ENCODE measurements at regions not wholly inside any gene's neighbourhood (a gene's known extent, or its start where the extent isn't known, plus 50 kb on each side); places are given as distances from the start of the nearest gene placed in this dataset.
"Not testable (repeated sequence)": the region's sequence is repeated elsewhere in the genome, so short reads cannot be mapped to it uniquely, and the experiment has no call there.

- CTCF ChIA-PET = no interaction called here
- POLR2A ChIA-PET = no interaction called here
- peaks cover 2% of the 10 kb centered on the region for H3K9me3 Mint-ChIP-seq
- H3K27ac Mint-ChIP-seq = no peak overlapping the region
- H3K4me1 Mint-ChIP-seq = no peaks in the 10 kb centered on the region
- no peak for DNase-seq
- H3K4me3 Mint-ChIP-seq = no peak overlapping the region
- H3K36me3 Mint-ChIP-seq (ENCODE audit: low read depth) = no peaks in the 10 kb centered on the region
- no peaks in the 10 kb centered on the region for H3K27me3 Mint-ChIP-seq
Measured at GRCh38 chr5:33209252-33209651, 231.5 kb upstream of the TARS1 start.

- H3K9me3 Mint-ChIP-seq; CTCF ChIA-PET; H3K4me3 Mint-ChIP-seq; DNase-seq; POLR2A ChIA-PET; H3K36me3 Mint-ChIP-seq (ENCODE audit: low read depth); H3K4me1 Mint-ChIP-seq; H3K27ac Mint-ChIP-seq; H3K27me3 Mint-ChIP-seq: not testable (repeated sequence)
Measured at GRCh38 chr5:33210221-33210620, 230.5 kb upstream of the TARS1 start.

- no peak for DNase-seq
- no peaks in the 10 kb centered on the region for H3K36me3 Mint-ChIP-seq (ENCODE audit: low read depth)
- no peak overlapping the region for H3K27ac Mint-ChIP-seq
- ChIA-PET CTCF (no interaction called here), POLR2A (no interaction called here)
- no peaks in the 10 kb centered on the region for H3K27me3 Mint-ChIP-seq
- H3K4me1 Mint-ChIP-seq = no peaks in the 10 kb centered on the region
- H3K9me3 Mint-ChIP-seq = peaks cover 2% of the 10 kb centered on the region
- H3K4me3 Mint-ChIP-seq = no peak overlapping the region
Measured at GRCh38 chr5:33210978-33211377, 229.8 kb upstream of the TARS1 start.

- Mint-ChIP-seq H3K27me3 (no peaks in the 10 kb centered on the region), H3K4me3 (no peak overlapping the region), H3K4me1 (no peaks in the 10 kb centered on the region), H3K9me3 (peaks cover 2% of the 10 kb centered on the region), H3K36me3 (ENCODE audit: low read depth) (no peaks in the 10 kb centered on the region), H3K27ac (no peak overlapping the region)
- DNase-seq = no peak
- POLR2A ChIA-PET = no interaction called here
- CTCF ChIA-PET = no interaction called here
Measured at GRCh38 chr5:33212439-33212838, 228.3 kb upstream of the TARS1 start.

DNA sequence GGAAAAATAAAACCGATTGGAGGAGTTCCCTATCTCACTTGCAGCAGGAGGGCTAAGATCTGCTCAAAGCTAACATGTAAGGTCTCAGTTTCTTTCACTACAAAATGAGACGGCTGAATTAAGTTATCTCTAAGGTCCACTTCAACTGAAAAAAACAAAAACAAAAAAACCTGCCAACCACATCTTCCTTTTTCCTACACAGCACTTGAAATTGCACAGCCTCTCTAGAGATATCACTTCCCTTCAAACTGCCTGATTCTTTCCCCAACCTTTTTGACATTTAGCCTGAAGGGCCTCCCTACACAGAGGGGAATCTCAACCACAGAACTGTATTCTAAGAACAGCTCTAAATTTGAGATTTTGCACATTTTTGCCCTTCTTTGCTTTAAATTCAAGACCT is 227.9 kb upstream of the TARS1 start:
- no peaks in the 10 kb centered on the region for H3K27me3 Mint-ChIP-seq
- DNase-seq = no peak
- H3K27ac Mint-ChIP-seq = no peak overlapping the region
- H3K9me3 Mint-ChIP-seq = peaks cover 2% of the 10 kb centered on the region
- H3K36me3 Mint-ChIP-seq (ENCODE audit: low read depth) = no peaks in the 10 kb centered on the region
- H3K4me3 Mint-ChIP-seq = no peak overlapping the region
- ChIA-PET CTCF (no interaction called here), POLR2A (no interaction called here)
- H3K4me1 Mint-ChIP-seq = no peaks in the 10 kb centered on the region

DNA sequence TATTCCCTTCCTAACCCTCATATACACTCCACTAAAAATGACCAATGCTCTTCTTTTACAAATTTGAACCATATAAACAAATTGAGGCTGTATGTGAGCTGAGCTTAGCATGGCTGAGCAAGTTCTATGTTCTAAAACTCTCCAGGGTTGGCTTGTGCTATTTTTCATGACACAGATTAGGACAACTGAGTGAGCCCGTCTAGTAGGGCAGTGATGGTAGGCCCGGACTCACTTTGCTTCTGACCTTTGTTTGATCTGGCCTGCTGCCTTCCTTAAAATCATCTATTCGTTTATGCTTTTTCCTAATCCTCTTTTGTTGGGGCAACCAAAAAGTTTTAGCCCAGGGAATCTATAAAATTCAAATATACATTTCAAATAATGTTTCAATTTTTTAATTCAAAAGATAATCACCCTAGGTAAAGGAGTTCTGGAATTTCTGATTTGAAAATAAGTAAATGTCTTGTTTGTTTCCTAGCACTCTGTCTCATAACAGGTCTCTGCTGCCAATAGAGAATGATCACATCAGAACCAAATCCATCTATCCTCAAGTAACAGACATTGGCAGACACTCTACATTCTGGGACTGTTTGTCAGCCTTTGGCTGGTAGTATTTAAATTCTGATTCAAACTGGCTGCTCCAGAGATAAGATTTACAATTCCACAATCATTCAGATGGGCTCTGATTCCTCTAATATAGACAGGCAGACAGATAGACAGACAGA is 217.0 kb upstream of the TARS1 start:
- no peaks in the 10 kb centered on the region for H3K36me3 Mint-ChIP-seq (ENCODE audit: low read depth)
- no peak overlapping the region for H3K4me3 Mint-ChIP-seq
- no peak overlapping the region for H3K27ac Mint-ChIP-seq
- no peaks in the 10 kb centered on the region for H3K27me3 Mint-ChIP-seq
- ChIA-PET POLR2A (no interaction called here), CTCF (no interaction called here)
- H3K9me3 Mint-ChIP-seq = peaks cover 2% of the 10 kb centered on the region
- no peak for DNase-seq
- no peaks in the 10 kb centered on the region for H3K4me1 Mint-ChIP-seq

DNA sequence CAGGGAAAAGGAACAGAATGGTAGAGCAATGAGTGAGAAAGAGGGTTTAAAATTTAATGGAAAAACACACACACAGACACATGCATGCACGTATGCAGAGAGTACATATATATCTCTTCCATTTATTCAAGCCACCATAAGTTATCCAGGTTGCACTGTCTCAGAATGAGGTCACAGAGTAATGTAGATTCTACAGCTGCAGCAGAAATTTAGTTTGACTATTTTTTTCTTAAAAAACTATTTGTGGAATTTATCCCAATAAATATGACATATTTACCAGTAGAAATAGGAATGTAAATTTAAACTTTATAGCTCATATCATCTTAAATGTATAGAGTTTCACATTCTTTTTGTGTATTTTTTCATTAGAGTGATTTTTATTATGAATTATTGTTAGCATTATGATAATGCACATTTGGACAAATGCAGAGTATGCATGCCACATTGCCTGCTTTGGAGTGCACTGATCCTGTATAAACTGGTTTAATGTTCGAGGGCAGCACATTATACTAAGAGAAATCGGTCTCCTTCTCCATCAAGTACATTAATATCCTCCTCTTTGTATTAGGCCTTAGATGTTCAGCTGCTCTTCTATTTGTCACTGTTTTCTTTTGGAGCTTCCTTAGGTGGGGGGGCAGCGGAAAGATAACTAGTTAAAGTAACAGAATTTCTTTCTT is 216.3 kb upstream of the TARS1 start:
- no peaks in the 10 kb centered on the region for H3K36me3 Mint-ChIP-seq (ENCODE audit: low read depth)
- H3K4me1 Mint-ChIP-seq = no peaks in the 10 kb centered on the region
- DNase-seq = no peak
- CTCF ChIA-PET = no interaction called here
- H3K27me3 Mint-ChIP-seq = no peaks in the 10 kb centered on the region
- H3K4me3 Mint-ChIP-seq = no peak overlapping the region
- peaks cover 2% of the 10 kb centered on the region for H3K9me3 Mint-ChIP-seq
- no peak overlapping the region for H3K27ac Mint-ChIP-seq
- POLR2A ChIA-PET = no interaction called here

GRCh38 chr5:33227247-33227646 is 213.5 kb upstream of the TARS1 start:
- H3K27me3 Mint-ChIP-seq = no peaks in the 10 kb centered on the region
- H3K9me3 Mint-ChIP-seq = peaks cover 2% of the 10 kb centered on the region
- ChIA-PET CTCF (no interaction called here), POLR2A (no interaction called here)
- no peaks in the 10 kb centered on the region for H3K4me1 Mint-ChIP-seq
- DNase-seq = no peak
- H3K27ac Mint-ChIP-seq = no peak overlapping the region
- H3K4me3 Mint-ChIP-seq = no peak overlapping the region
- no peaks in the 10 kb centered on the region for H3K36me3 Mint-ChIP-seq (ENCODE audit: low read depth)

DNA sequence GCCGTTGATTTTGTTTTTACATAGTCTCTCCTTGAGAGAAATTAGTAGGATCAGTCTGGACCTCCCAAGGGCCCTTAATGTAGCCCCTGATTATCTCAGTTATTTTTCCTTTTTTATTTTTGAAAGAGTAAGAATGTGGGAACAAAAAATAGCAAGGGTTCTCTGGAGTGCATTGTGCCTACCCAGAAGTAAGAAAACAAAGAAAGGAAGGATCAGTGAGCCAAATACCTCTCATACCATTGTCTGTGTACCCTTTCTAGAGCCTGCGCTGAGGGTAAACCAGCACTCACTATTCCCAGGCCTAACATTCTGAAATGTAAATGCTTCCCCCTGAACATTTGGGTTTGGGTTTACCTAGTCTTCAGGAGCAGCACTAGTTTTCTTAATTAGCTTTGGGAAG is 213.0 kb upstream of the TARS1 start:
- H3K27me3 Mint-ChIP-seq = no peaks in the 10 kb centered on the region
- CTCF ChIA-PET = no interaction called here
- no peak for DNase-seq
- no peaks in the 10 kb centered on the region for H3K36me3 Mint-ChIP-seq (ENCODE audit: low read depth)
- H3K9me3 Mint-ChIP-seq = peaks cover 2% of the 10 kb centered on the region
- no peak overlapping the region for H3K4me3 Mint-ChIP-seq
- POLR2A ChIA-PET = no interaction called here
- H3K27ac Mint-ChIP-seq = no peak overlapping the region
- H3K4me1 Mint-ChIP-seq = no peaks in the 10 kb centered on the region

GRCh38 chr5:33228149-33228548 is 212.6 kb upstream of the TARS1 start:
- no peak for DNase-seq
- Mint-ChIP-seq H3K27me3 (no peaks in the 10 kb centered on the region), H3K36me3 (ENCODE audit: low read depth) (no peaks in the 10 kb centered on the region), H3K9me3 (peaks cover 2% of the 10 kb centered on the region), H3K4me3 (no peak overlapping the region), H3K27ac (no peak overlapping the region), H3K4me1 (no peaks in the 10 kb centered on the region)
- ChIA-PET CTCF (no interaction called here), POLR2A (no interaction called here)

DNA sequence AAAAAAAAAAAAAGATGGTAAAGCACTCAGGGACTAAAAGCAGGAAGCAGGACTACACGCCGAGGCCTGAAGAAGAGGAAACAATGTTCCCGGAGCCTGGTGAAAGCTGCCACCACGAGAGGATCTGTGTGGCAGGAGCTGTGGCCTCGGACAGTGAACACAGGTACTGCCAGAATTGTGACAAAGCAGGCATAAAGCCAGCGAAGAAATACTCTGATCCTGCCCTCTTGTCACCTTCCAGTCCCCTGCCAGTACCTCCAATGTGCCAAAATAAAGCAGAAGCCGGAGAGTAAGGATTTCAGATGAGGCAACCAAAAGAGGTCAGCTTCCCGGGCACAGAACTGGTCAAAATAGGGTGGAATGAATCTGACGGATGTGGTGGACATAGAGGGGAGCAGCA is 211.5 kb upstream of the TARS1 start:
- POLR2A ChIA-PET = no interaction called here

DNA sequence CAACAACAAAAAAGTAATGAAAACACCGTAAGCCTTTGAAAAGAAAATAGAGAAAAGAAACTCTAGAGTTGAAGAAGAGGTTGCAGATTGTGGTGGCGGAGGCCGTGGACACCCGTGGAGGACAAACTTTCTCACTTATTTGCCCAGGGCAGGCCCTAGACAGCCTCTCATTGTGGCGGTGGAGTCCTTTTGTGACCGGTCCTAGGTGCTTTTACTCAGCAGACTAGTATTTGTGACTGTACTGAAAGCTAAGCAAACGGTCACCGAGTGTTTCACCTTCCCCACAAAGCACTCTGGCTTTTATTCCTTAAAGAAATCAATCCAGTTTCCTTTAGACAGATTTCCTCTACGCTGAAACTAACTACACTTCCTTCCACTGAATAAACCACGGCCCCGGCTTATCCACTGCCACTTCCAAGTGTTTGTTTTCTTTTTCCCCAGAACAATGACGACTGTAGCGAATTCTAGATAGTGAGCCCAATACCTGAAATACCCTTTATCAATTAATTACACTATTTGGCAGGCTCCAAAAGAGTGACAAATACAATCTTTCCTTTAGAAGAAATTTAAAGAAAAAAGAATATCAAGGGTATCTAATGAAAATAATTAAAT is 210.2 kb upstream of the TARS1 start:
- H3K27me3 Mint-ChIP-seq = no peaks in the 10 kb centered on the region
- no peak overlapping the region for H3K27ac Mint-ChIP-seq
- CTCF ChIA-PET = no interaction called here
- no peak overlapping the region for H3K4me3 Mint-ChIP-seq
- peaks cover under 1% of the 10 kb centered on the region for H3K9me3 Mint-ChIP-seq
- DNase-seq = no peak
- no peaks in the 10 kb centered on the region for H3K36me3 Mint-ChIP-seq (ENCODE audit: low read depth)
- POLR2A ChIA-PET = no interaction called here
- H3K4me1 Mint-ChIP-seq = peaks cover 5% of the 10 kb centered on the region

More for the DNA sequence above, 211.5 kb upstream of the TARS1 start:
- H3K9me3 Mint-ChIP-seq = peaks cover 2% of the 10 kb centered on the region
- H3K27me3 Mint-ChIP-seq = no peaks in the 10 kb centered on the region
- no peaks in the 10 kb centered on the region for H3K36me3 Mint-ChIP-seq (ENCODE audit: low read depth)
- H3K4me3 Mint-ChIP-seq = no peak overlapping the region
- H3K4me1 Mint-ChIP-seq = no peaks in the 10 kb centered on the region
- H3K27ac Mint-ChIP-seq = no peak overlapping the region
- CTCF ChIA-PET = no interaction called here
- no peak for DNase-seq

GRCh38 chr5:33231214-33231710 is 209.5 kb upstream of the TARS1 start:
- no peaks in the 10 kb centered on the region for H3K36me3 Mint-ChIP-seq (ENCODE audit: low read depth)
- peaks cover 12% of the 10 kb centered on the region for H3K4me1 Mint-ChIP-seq
- H3K4me3 Mint-ChIP-seq = no peak overlapping the region
- no peaks in the 10 kb centered on the region for H3K27me3 Mint-ChIP-seq
- no peaks in the 10 kb centered on the region for H3K9me3 Mint-ChIP-seq
- no peak for DNase-seq
- H3K27ac Mint-ChIP-seq = no peak overlapping the region
- ChIA-PET CTCF (no interaction called here), POLR2A (no interaction called here)

DNA sequence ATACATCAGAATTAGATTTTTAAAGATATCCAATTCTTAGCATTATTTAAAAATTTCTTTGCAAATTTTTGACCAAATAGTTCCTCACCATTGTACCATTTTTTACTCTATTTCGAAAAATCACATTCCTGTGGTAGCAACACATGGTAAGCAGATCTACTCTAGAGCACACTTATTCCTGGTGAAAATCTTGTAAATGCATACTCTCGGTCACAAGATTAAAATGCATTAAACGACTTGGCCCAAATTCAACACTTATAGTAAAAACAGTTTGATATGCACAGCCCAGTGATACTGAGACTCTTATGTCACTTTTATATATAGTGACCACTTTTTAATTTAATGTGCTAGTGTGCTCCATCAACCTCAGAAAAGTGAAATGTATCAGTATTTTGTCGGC is 208.8 kb upstream of the TARS1 start:
- H3K4me1 Mint-ChIP-seq = peaks cover 17% of the 10 kb centered on the region
- H3K4me3 Mint-ChIP-seq = no peak overlapping the region
- DNase-seq = no peak
- H3K27me3 Mint-ChIP-seq = no peaks in the 10 kb centered on the region
- no peak overlapping the region for H3K27ac Mint-ChIP-seq
- ChIA-PET POLR2A (no interaction called here), CTCF (no interaction called here)
- H3K36me3 Mint-ChIP-seq (ENCODE audit: low read depth) = no peaks in the 10 kb centered on the region
- no peaks in the 10 kb centered on the region for H3K9me3 Mint-ChIP-seq

All from activated CD4-positive, alpha-beta memory T cell treated with anti-CD3 and anti-CD28 coated beads, Interleukin-2, amount 10 ng/mL, durations not matched to agents 7 days and 5 days (primary cell).